ENCODE measurements at regions not wholly inside any gene's neighbourhood (a gene's known extent, or its start where the extent isn't known, plus 50 kb on each side); places are given as distances from the start of the nearest gene placed in this dataset.

DNA sequence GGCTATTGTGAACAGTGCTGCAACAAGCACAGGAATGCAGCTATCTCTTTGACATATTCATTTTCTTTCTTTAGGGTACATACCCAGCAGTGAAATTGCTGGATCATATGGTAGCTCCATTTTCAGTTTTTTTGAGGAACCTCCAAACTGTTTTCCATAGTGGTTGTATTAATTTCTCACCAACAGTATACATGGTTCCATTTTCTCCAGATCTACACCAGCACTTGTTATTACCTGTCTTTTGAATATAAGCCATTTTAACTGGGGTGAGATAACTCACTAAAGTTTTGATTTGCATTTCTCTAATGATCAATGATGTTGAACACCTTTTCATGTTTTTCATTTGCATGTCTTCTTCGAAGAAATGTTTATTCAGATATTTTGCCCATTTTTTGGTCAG is 241.1 kb upstream of the AGTR2 start:
- Mint-ChIP-seq H3K27ac (no peak overlapping the region), H3K27me3 (ENCODE audit: low read depth) (peaks cover 8% of the 10 kb centered on the region), H3K4me1 (peaks cover 9 to 11% of the 10 kb centered on the region in 2 experiments), H3K36me3 (ENCODE audit: insufficient read depth in 1 of 3, low read depth in 3 of 3) (peaks cover 67 to 87% (median 79%) of the 10 kb centered on the region in 3 experiments), H3K4me3 (no peak overlapping the region), H3K9me3 (peaks cover 83 to 85% of the 10 kb centered on the region in 2 experiments)
- H2BK5ac ChIP-seq (ENCODE audit: insufficient read length, low read length), result no peak overlapping the region
- H3K4ac ChIP-seq (ENCODE audit: low read depth, low read length), result no peak overlapping the region
- H3K4me2 ChIP-seq (ENCODE audit: insufficient read depth, insufficient read length, low read length), result no peak overlapping the region
- no peak overlapping the region for H3K56ac ChIP-seq (ENCODE audit: insufficient read length, low read depth, low read length)
- no CpG with 5 or more reads among the region's 1 CpG for WGBS (ENCODE audit: extremely low coverage, insufficient read length, low lambda C conversion rate)
- no peak overlapping the region for H3T11ph ChIP-seq (ENCODE audit: low read length)
- no peaks in the 10 kb centered on the region for H3K27me3 ChIP-seq (ENCODE audit: insufficient read depth, low read length)
- H3K14ac ChIP-seq (ENCODE audit: insufficient read depth, low read length), result no peak overlapping the region
- H4K20me1 ChIP-seq (ENCODE audit: control insufficient read depth, insufficient read depth, insufficient read length), result no peaks in the 10 kb centered on the region
- H3K9ac ChIP-seq (ENCODE audit: extremely low read depth, insufficient read length, low read length), result no peak overlapping the region
- H3K18ac ChIP-seq (ENCODE audit: insufficient read length, low read depth, low read length), result no peak overlapping the region
- H2BK15ac ChIP-seq (ENCODE audit: low read depth, low read length), result no peak overlapping the region
- TF ChIP-seq CTCF (conservative IDR thresholded peaks at IDR 0.05), result no peak
- H3K27ac ChIP-seq (ENCODE audit: insufficient read length, low read depth, low read length), result no peak overlapping the region
- no peaks in the 10 kb centered on the region for H3K79me2 ChIP-seq (ENCODE audit: insufficient read depth, low read length)
- H2BK12ac ChIP-seq (ENCODE audit: insufficient read length, low read depth, low read length), result no peak overlapping the region
- H2AK5ac ChIP-seq (ENCODE audit: insufficient read length, low read length), result no peak overlapping the region
- no peaks in the 10 kb centered on the region for H3K23me2 ChIP-seq (ENCODE audit: insufficient read length, low read depth, low read length, poor library complexity, severe bottlenecking)
- H2AFZ ChIP-seq (ENCODE audit: low read length), result no peak overlapping the region
- no peaks in the 10 kb centered on the region for H3K4me1 ChIP-seq (ENCODE audit: insufficient read depth, low read length)
- no peak overlapping the region for H3K23ac ChIP-seq (ENCODE audit: insufficient read length, low read depth, low read length)
- no peaks in the 10 kb centered on the region for H3K79me1 ChIP-seq (ENCODE audit: insufficient read depth, low read depth, low read length, poor library complexity, severe bottlenecking)
- H4K5ac ChIP-seq (ENCODE audit: insufficient read length, low read depth, low read length), result no peak overlapping the region
- no peak for DNase-seq
- peaks cover 5% of the 10 kb centered on the region for H3K9me3 ChIP-seq (ENCODE audit: control insufficient read depth, low read depth, low read length)
- no peak overlapping the region for H2BK120ac ChIP-seq (ENCODE audit: low read depth, low read length, poor library complexity, severe bottlenecking)
- no peak overlapping the region for H4K8ac ChIP-seq (replicated peaks; ENCODE audit: insufficient read length, low read depth, low read length)
- no peak overlapping the region for H2BK20ac ChIP-seq (ENCODE audit: low read depth, low read length, poor library complexity, severe bottlenecking)
- H4K91ac ChIP-seq (ENCODE audit: insufficient read length, low read depth, low read length), result no peak overlapping the region
